AG04449 (cell line): ENCODE measurements at regions not wholly inside any gene's neighbourhood (a gene's known extent, or its start where the extent isn't known, plus 50 kb on each side); places are given as distances from the start of the nearest gene placed in this dataset.
"Not testable (repeated sequence)": the region's sequence is repeated elsewhere in the genome, so short reads cannot be mapped to it uniquely, and the experiment has no call there.

ENCODE experiments used
- CTCF ChIA-PET: fragments of 350-600 bp; formaldehyde crosslinking; extraction: SDS; loops from one replicate; lab custom pipeline; 2021; ENCODE audit warnings: antibody characterized with exemption; lab: Yijun Ruan, JAX
- POLR2A ChIA-PET: fragments of 400-600, 350-600 bp; formaldehyde crosslinking; extraction: SDS; loops from one replicate; lab custom pipeline; 2020; ENCODE audit warnings: antibody characterized with exemption, inconsistent platforms; lab: Yijun Ruan, JAX
- DNase-seq: peaks from one replicate; pipeline ENCODE4 v3.0.0-alpha.2; 2010; ENCODE audit warnings: low read depth, low spot score
- H3K4me3 ChIP-seq: 2 replicates; pipeline ENCODE4 v1.5.1; 2011; ENCODE audit warnings: low read depth, mild to moderate bottlenecking, control low read depth, low read length
- CTCF ChIP-seq: IDR thresholded peaks from one replicate; pipeline ENCODE4 v1.5.1; 2011; ENCODE audit warnings: mild to moderate bottlenecking, moderate library complexity, low read length, control low read depth, inconsistent platforms; ENCODE audit not compliant: insufficient read depth; ENCODE audit errors: missing control alignments

GRCh38 chr4:14345356-14345775 is 656.9 kb upstream of the CPEB2 start:
- ChIA-PET CTCF (no interaction called here), POLR2A (no interaction called here)
- TF ChIP-seq CTCF, result no peak
- no peak overlapping the region for H3K4me3 ChIP-seq
- DNase-seq, result no peak

- ChIA-PET CTCF (no interaction called here), POLR2A (no interaction called here)
- no peak overlapping the region for H3K4me3 ChIP-seq
These were observed 654.8 kb upstream of the CPEB2 start for GRCh38 chr4:14347526-14347925.

GRCh38 chr4:14348506-14348905 is 653.8 kb upstream of the CPEB2 start:
- no peak for DNase-seq
- H3K4me3 ChIP-seq, result no peak overlapping the region
- ChIA-PET CTCF (no interaction called here), POLR2A (no interaction called here)
- TF ChIP-seq CTCF, result no peak

More at GRCh38 chr4:14347526-14347925, 654.8 kb upstream of the CPEB2 start:
- DNase-seq, result no peak
- no peak for TF ChIP-seq CTCF

- POLR2A ChIA-PET, DNase-seq, H3K4me3 ChIP-seq, CTCF ChIA-PET: not testable (repeated sequence)
These were observed 643.6 kb upstream of the CPEB2 start for GRCh38 chr4:14358544-14359160.

- ChIA-PET CTCF (no interaction called here), POLR2A (no interaction called here)
- no peak overlapping the region for H3K4me3 ChIP-seq
- DNase-seq, result no peak
- TF ChIP-seq CTCF, result no peak
These were observed 642.3 kb upstream of the CPEB2 start for GRCh38 chr4:14359991-14360390.

- CTCF ChIA-PET, result no interaction called here
These were observed 641.2 kb upstream of the CPEB2 start for GRCh38 chr4:14361084-14361483.

More at GRCh38 chr4:14361084-14361483, 641.2 kb upstream of the CPEB2 start:
- no peak for DNase-seq
- no peak overlapping the region for H3K4me3 ChIP-seq
- no peak for TF ChIP-seq CTCF
- POLR2A ChIA-PET, result no interaction called here
